GM18873 (cell line): ENCODE measurements at regions not wholly inside any gene's neighbourhood (a gene's known extent, or its start where the extent isn't known, plus 50 kb on each side); places are given as distances from the start of the nearest gene placed in this dataset.
"Not testable (repeated sequence)": the region's sequence is repeated elsewhere in the genome, so short reads cannot be mapped to it uniquely, and the experiment has no call there.

Experiments used
- ATAC-seq: cut with Tn5 transposase; IDR thresholded peaks from one replicate; pipeline ENCODE4 v1.9.1; 2021; ENCODE audit warnings: mild to moderate bottlenecking, moderate library complexity, moderate number of reproducible peaks; ENCODE audit not compliant: unreplicated experiment, low FRiP score

DNA sequence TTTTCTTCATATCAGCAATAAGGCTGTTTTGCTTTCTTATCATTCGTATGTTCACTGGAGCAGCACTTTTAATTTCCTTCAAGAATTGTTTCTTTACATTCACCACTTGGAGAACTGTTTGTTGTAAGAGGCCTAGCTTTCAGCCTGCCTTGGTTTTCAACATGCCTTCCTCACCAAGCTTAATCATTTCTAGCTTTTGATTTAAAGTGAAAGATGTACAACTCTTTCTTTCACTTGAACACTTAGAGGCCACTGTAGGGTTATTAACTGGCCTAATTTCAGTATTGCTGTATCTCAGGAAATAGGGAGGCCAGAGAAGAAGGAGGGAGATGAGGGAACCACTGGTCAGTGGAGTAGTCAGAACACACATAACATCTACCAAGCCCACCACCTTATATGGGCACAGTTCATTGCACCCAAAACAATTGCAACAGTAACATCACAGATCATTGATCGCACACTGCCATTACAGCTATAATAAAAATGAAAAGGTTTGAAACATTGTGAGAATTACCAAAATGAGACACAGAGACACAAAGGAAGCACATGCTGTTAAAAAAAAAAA lies 181.4 kb upstream of the TUBA3C start:
- peak; percentile 76 for ATAC-seq

DNA sequence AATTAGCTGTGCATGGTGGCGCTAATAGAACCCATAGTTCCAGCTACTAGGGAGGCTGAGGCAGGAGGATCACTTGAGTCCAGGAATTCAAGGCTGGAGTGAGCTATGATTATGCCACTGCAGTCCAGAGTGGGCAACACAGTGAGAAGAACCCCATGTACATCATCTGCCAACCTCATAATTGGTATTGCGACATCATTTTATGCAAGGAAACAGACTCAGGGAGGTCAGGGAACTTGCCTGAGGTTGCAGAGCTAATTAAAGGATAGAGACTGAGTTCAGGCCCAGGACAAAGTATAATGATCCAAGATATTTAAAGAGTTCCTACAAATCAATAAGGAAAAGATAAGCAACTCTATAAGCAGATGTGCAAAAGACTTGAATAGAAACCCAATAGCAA lies 178.1 kb upstream of the TUBA3C start:
- ATAC-seq = not testable (repeated sequence)

- no peak for ATAC-seq
Measured at GRCh38 chr13:19345916-19346422, 164.3 kb upstream of the TUBA3C start.

- ATAC-seq = peak; percentile 26
Measured at GRCh38 chr13:19345158-19345557, 163.5 kb upstream of the TUBA3C start.

DNA sequence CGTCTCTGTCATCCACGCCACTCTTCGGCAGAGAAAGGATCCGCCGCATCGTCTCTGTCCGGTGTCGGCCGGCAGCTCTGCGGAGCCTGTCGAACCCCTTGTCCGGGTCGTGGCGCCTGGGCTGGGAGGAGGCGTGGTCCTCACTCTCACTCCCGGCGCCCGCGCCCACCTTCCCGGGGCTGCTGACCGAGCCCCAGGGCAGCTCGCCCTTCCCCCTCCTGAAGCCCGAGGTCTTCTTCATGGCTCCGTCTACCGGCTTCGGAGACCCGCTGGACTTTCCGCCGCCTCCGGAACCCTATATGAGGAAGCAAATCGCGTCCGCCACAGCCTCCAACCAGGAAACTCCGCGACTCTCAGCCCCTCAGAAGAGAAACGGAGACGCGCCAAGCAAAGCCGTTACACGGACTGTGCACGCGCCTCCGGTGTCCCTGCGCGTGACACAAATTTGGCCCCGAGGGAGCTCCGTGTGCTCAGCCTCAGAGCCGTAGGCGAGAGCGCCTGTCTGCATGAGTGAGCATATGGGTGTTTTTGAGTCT lies 163.0 kb upstream of the TUBA3C start:
- ATAC-seq = peak; percentile 82

DNA sequence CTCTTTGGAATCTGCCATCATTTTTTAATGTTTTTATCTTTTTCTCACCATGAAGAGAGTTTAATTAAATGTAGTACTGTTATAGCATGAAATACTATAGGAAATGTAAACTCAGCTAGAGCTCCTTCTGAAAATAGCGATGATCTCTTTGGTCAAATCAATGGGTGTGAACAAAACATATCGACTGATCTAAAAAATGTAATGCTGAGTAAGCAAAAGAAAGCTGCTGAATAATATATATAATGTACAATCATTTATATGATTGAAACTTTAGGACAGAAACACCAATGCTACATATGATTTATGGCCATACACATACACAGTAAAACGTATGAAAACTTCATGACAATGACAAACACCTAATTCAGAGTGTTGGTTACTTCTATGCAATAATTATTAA lies 150.8 kb upstream of the TUBA3C start:
- no peak for ATAC-seq

DNA sequence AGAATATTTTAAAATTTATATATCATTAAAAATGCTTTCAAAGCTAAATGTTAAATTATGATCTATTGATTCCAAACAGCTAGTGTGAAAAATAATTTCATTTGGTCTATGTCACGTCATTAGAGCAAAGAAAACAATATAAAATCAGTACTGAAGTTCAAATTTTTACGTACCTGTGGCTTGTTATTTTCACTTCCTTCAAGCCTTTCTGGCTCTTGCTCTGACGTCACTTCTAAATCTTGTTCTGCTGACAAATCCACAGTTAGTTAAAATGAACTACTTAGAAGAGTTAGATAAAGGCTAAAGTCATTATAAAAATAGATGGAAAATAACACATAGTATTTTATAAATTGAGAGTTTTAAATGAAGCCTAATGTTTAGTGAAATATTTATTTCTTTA lies 147.7 kb upstream of the TUBA3C start:
- ATAC-seq = no peak

GRCh38 chr13:19324325-19324724 lies 142.7 kb upstream of the TUBA3C start:
- no peak for ATAC-seq

DNA sequence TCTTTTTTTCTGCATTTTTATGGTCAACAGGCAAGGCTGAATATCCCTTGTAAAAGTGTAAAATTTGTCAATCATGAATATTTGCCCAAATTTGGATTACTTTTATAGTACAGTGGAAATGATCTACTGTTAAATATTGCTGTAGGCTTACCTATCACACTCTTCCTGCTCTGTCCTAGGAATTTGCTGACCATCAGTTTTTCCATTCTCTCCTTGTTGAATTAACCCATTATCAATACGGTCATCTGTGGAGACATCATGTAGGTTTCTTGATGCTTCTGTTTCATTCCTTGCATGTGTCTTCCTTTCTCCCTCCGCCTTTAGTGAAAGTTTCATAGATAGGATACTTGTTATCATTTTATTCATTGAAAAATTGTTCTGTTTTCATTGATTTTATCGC lies 139.6 kb upstream of the TUBA3C start:
- ATAC-seq = no peak

- ATAC-seq = no peak
Measured at GRCh38 chr13:19305434-19305833, 123.8 kb upstream of the TUBA3C start.

DNA sequence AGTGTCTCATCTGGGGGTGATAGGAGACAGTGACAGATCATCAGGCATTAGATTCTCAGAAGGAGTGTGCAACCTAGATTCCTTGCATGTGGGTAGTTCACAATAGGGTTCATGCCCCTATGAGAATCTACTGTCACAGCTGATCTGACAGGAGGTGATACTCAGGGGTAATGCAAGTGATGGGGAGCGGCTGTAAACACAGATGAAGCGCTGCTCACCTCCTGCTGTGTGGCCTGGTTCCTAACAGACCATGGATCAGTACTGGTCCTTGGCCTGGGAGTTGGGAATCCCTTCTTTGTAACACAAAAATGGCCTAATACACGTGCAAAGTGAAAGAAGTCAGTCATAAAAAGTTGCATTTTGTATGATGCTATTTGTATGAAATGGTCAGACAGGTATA lies 107.6 kb upstream of the TUBA3C start:
- ATAC-seq = no peak

- no peak for ATAC-seq
Measured at GRCh38 chr13:19283836-19284235, 102.2 kb upstream of the TUBA3C start.

- no peak for ATAC-seq
Measured at GRCh38 chr13:19268331-19268730, 86.7 kb upstream of the TUBA3C start.

- ATAC-seq = no peak
Measured at GRCh38 chr13:19267746-19268145, 86.1 kb upstream of the TUBA3C start.

DNA sequence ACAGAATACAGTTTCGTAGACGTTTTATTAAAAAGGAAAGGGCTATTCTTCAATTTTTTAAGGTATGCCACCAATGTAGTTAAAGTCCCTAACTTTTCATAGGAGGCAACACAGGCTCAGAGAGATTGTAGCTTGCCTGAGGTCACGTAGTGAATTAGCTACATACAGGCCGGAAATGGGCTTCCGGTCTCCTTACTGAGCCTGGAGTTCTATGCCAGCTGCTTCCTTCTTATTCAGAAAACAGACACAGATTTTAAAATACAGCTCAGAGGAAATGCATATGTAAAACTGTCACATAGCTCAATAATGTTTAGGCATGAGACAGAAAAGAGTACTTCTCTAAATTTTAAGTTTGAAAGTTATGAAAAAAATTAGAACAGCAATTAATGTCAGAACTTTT lies 85.4 kb upstream of the TUBA3C start:
- ATAC-seq = no peak

GRCh38 chr13:19264711-19265110 lies 83.1 kb upstream of the TUBA3C start:
- no peak for ATAC-seq

- no peak for ATAC-seq
Measured at GRCh38 chr13:19252381-19252780, 70.8 kb upstream of the TUBA3C start.

GRCh38 chr13:19239114-19239860 lies 57.7 kb upstream of the TUBA3C start:
- ATAC-seq = peak; percentile 83
